ENCODE measurements at regions not wholly inside any gene's neighbourhood (a gene's known extent, or its start where the extent isn't known, plus 50 kb on each side); places are given as distances from the start of the nearest gene placed in this dataset.

DNA sequence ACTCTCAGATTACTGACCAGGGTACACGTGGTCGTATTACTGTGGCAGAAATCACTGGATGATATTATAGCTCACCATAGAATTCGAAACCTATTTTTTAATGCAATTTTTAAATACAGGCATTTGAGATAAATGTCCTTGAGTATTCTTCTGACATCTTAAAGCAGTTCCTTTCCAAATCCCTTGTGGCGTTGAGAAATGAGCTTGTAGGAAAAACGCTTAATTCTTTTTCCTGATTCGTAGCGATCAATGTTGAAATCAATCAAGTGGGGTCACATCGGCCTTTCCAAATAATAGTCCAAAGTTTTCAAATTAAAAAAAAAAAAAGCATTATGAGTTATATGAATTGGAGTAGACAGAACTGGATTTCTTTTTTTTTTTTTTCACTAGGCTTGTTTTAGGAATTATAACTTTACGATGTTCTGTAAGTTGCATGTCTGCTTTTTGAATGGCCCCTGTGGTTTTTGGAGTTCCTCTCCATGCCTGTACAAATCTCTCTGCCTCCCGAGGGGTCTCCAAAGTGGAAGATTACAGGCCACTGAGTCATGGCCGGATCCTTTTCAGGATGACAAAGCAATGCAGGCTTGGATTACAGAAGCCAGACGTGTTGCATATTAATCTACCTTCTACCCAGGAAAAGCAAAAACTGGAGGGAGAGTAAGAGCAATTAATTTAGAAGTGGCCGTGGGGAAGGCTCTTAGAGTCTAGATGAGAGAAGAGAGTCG is 226.1 kb downstream of the SHOX start:
- Histone ChIP-seq H3K9ac (ENCODE audit: low read length) (no peak overlapping the region), H3K4me2 (ENCODE audit: low read length) (no peak overlapping the region), H3K9me3 (ENCODE audit: insufficient read depth, low read depth, low read length) (peaks cover 2% of the 10 kb centered on the region), H3K4me1 (ENCODE audit: insufficient read depth, low read length) (no peaks in the 10 kb centered on the region), H3K36me3 (ENCODE audit: insufficient read depth, low read length) (no peaks in the 10 kb centered on the region), H3K27me3 (ENCODE audit: insufficient read depth, low read length) (no peaks in the 10 kb centered on the region), H3K79me2 (ENCODE audit: insufficient read depth, low read length) (no peaks in the 10 kb centered on the region), H3K4me3 (ENCODE audit: insufficient read depth, low read depth, low read length) (no peak overlapping the region), H4K20me1 (ENCODE audit: insufficient read depth, low read length) (no peaks in the 10 kb centered on the region), H2AFZ (ENCODE audit: low read depth, low read length) (no peak overlapping the region), H3K27ac (ENCODE audit: low read depth, low read length) (no peak overlapping the region)
- DNase-seq (ENCODE audit: low read depth) = no peak
- Mint-ChIP-seq H3K27me3 (ENCODE audit: low read depth, unreplicated experiment) (no peaks in the 10 kb centered on the region), H3K4me1 (ENCODE audit: low read depth, unreplicated experiment) (peaks cover 2% of the 10 kb centered on the region), H3K4me3 (ENCODE audit: unreplicated experiment) (no peak overlapping the region), H3K36me3 (ENCODE audit: low read depth, unreplicated experiment) (no peaks in the 10 kb centered on the region), H3K9me3 (ENCODE audit: unreplicated experiment) (peaks cover 4% of the 10 kb centered on the region), H3K27ac (ENCODE audit: unreplicated experiment) (no peak overlapping the region)
- no peak for FAIRE-seq
- TF ChIP-seq EZH2 (IDR thresholded peaks at IDR 0.05; ENCODE audit: insufficient read depth, low read length) = no peak
- TF ChIP-seq, protein P1, sequence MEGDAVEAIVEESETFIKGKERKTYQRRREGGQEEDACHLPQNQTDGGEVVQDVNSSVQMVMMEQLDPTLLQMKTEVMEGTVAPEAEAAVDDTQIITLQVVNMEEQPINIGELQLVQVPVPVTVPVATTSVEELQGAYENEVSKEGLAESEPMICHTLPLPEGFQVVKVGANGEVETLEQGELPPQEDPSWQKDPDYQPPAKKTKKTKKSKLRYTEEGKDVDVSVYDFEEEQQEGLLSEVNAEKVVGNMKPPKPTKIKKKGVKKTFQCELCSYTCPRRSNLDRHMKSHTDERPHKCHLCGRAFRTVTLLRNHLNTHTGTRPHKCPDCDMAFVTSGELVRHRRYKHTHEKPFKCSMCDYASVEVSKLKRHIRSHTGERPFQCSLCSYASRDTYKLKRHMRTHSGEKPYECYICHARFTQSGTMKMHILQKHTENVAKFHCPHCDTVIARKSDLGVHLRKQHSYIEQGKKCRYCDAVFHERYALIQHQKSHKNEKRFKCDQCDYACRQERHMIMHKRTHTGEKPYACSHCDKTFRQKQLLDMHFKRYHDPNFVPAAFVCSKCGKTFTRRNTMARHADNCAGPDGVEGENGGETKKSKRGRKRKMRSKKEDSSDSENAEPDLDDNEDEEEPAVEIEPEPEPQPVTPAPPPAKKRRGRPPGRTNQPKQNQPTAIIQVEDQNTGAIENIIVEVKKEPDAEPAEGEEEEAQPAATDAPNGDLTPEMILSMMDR (IDR thresholded peaks at IDR 0.05; ENCODE audit: insufficient read depth, low read depth, low read length) = no peak

DNA sequence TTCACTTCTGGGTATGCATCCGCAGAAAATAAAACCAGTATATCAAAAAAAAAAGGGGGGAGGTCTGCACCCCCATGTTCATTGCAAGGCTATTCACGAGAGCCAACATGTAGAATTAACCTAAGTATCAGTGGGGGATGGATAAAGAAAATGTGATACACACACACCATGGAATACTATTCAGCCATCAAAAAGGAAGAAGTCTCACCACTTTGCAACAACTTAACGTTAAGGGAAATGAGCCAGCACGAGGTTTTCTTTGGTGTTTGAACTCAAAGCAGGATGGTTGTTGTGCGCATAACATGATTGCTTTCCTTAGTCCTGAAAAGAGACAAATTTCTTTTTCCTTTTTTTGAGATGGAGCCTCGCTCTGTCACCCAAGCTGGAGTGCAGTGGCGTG is 222.7 kb downstream of the SHOX start:
- Mint-ChIP-seq H3K4me3 (ENCODE audit: unreplicated experiment) (no peak overlapping the region), H3K4me1 (ENCODE audit: low read depth, unreplicated experiment) (peaks cover 2% of the 10 kb centered on the region), H3K36me3 (ENCODE audit: low read depth, unreplicated experiment) (no peaks in the 10 kb centered on the region), H3K27ac (ENCODE audit: unreplicated experiment) (no peak overlapping the region), H3K9me3 (ENCODE audit: unreplicated experiment) (peaks cover 11% of the 10 kb centered on the region), H3K27me3 (ENCODE audit: low read depth, unreplicated experiment) (no peaks in the 10 kb centered on the region)
- no peak overlapping the region for H3K4me2 ChIP-seq (ENCODE audit: low read length)
- no peak overlapping the region for H3K27ac ChIP-seq (ENCODE audit: low read depth, low read length)
- H2AFZ ChIP-seq (ENCODE audit: low read depth, low read length) = no peak overlapping the region
- TF ChIP-seq EZH2 (IDR thresholded peaks at IDR 0.05; ENCODE audit: insufficient read depth, low read length) = no peak
- TF ChIP-seq, protein P1 (IDR thresholded peaks at IDR 0.05; ENCODE audit: insufficient read depth, low read depth, low read length) = no peak
- DNase-seq (ENCODE audit: low read depth) (no peak), FAIRE-seq (no peak)
- no peak overlapping the region for H3K9ac ChIP-seq (ENCODE audit: low read length)
- H3K9me3 ChIP-seq (ENCODE audit: insufficient read depth, low read depth, low read length) = no peaks in the 10 kb centered on the region
- no peaks in the 10 kb centered on the region for H3K27me3 ChIP-seq (ENCODE audit: insufficient read depth, low read length)
- no peak overlapping the region for H3K4me3 ChIP-seq (ENCODE audit: insufficient read depth, low read depth, low read length)
- no peaks in the 10 kb centered on the region for H3K79me2 ChIP-seq (ENCODE audit: insufficient read depth, low read length)
- H3K36me3 ChIP-seq (ENCODE audit: insufficient read depth, low read length) = no peaks in the 10 kb centered on the region
- H4K20me1 ChIP-seq (ENCODE audit: insufficient read depth, low read length) = no peaks in the 10 kb centered on the region
- H3K4me1 ChIP-seq (ENCODE audit: insufficient read depth, low read length) = no peaks in the 10 kb centered on the region

DNA sequence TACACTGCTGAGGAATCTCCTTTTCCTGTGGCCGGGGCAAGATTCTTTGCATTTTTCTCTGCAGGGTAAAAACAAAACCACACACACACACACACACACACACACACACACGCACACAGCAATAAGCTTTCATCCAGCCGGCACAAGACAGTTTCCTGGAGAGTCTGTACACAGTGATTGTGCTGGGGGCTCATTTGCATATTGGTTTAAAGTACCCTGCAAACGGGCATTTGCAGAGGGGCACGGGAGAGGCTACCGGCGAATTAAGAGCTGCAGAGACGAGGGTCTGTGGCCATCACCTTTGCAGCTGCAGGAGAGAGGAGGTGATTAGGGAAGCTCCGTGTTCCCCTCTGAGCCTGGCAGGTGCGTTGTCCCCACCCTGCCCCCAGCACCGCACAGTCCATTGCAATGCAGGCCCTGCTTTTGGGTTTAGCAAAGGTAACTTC is 219.9 kb downstream of the SHOX start:
- H3K4me1 ChIP-seq (ENCODE audit: insufficient read depth, low read length) = no peaks in the 10 kb centered on the region
- no peak overlapping the region for H3K27ac ChIP-seq (ENCODE audit: low read depth, low read length)
- peaks cover 11% of the 10 kb centered on the region for H3K9me3 Mint-ChIP-seq (ENCODE audit: unreplicated experiment)
- H3K4me3 ChIP-seq (ENCODE audit: insufficient read depth, low read depth, low read length) = no peak overlapping the region
- H3K36me3 ChIP-seq (ENCODE audit: insufficient read depth, low read length) = no peaks in the 10 kb centered on the region
- no peaks in the 10 kb centered on the region for H3K27me3 Mint-ChIP-seq (ENCODE audit: low read depth, unreplicated experiment)
- no peaks in the 10 kb centered on the region for H4K20me1 ChIP-seq (ENCODE audit: insufficient read depth, low read length)
- H3K27ac Mint-ChIP-seq (ENCODE audit: unreplicated experiment) = no peak overlapping the region
- no peaks in the 10 kb centered on the region for H3K79me2 ChIP-seq (ENCODE audit: insufficient read depth, low read length)
- FAIRE-seq (no peak), DNase-seq (ENCODE audit: low read depth) (no peak)
- H2AFZ ChIP-seq (ENCODE audit: low read depth, low read length) = no peak overlapping the region
- H3K4me3 Mint-ChIP-seq (ENCODE audit: unreplicated experiment) = no peak overlapping the region
- H3K36me3 Mint-ChIP-seq (ENCODE audit: low read depth, unreplicated experiment) = no peaks in the 10 kb centered on the region
- no peaks in the 10 kb centered on the region for H3K27me3 ChIP-seq (ENCODE audit: insufficient read depth, low read length)
- H3K4me1 Mint-ChIP-seq (ENCODE audit: low read depth, unreplicated experiment) = no peaks in the 10 kb centered on the region
- H3K9ac ChIP-seq (ENCODE audit: low read length) = no peak overlapping the region
- H3K9me3 ChIP-seq (ENCODE audit: insufficient read depth, low read depth, low read length) = no peaks in the 10 kb centered on the region
- H3K4me2 ChIP-seq (ENCODE audit: low read length) = no peak overlapping the region
- no peak for TF ChIP-seq EZH2 (IDR thresholded peaks at IDR 0.05; ENCODE audit: insufficient read depth, low read length)
- TF ChIP-seq, protein P1 (IDR thresholded peaks at IDR 0.05; ENCODE audit: insufficient read depth, low read depth, low read length) = no peak
